ENCODE measurements at regions not wholly inside any gene's neighbourhood (a gene's known extent, or its start where the extent isn't known, plus 50 kb on each side); places are given as distances from the start of the nearest gene placed in this dataset.

GRCh38 chr15:36501063-36501678 lies 78.3 kb upstream of the CDIN1 start:
- FAIRE-seq: peak; percentile 99
- peak; percentile 12 for DNase-seq (ENCODE audit: insufficient read length, low spot score)
- TF ChIP-seq POLR2A (IDR thresholded peaks at IDR 0.05; ENCODE audit: low read depth, low read length): no peak

GRCh38 chr15:36502509-36502908 lies 76.9 kb upstream of the CDIN1 start:
- FAIRE-seq: no peak
- DNase-seq (ENCODE audit: insufficient read length, low spot score): no peak
- no peak for TF ChIP-seq POLR2A (IDR thresholded peaks at IDR 0.05; ENCODE audit: low read depth, low read length)

GRCh38 chr15:36506733-36507356 lies 72.6 kb upstream of the CDIN1 start:
- peak; percentile 83 for FAIRE-seq
- no peak for DNase-seq (ENCODE audit: insufficient read length, low spot score)
- no peak for TF ChIP-seq POLR2A (IDR thresholded peaks at IDR 0.05; ENCODE audit: low read depth, low read length)

- FAIRE-seq (no peak), DNase-seq (ENCODE audit: insufficient read length, low spot score) (no peak)
- no peak for TF ChIP-seq POLR2A (IDR thresholded peaks at IDR 0.05; ENCODE audit: low read depth, low read length)
These were observed 72.0 kb upstream of the CDIN1 start for GRCh38 chr15:36507458-36507857.

- DNase-seq (ENCODE audit: insufficient read length, low spot score) (no peak), FAIRE-seq (no peak)
- no peak for TF ChIP-seq POLR2A (IDR thresholded peaks at IDR 0.05; ENCODE audit: low read depth, low read length)
These were observed 67.8 kb upstream of the CDIN1 start for GRCh38 chr15:36511594-36511993.

- FAIRE-seq: peak; percentile 50
- TF ChIP-seq POLR2A (IDR thresholded peaks at IDR 0.05; ENCODE audit: low read depth, low read length): no peak
These were observed 61.7 kb upstream of the CDIN1 start for GRCh38 chr15:36517758-36518157.

GRCh38 chr15:36519067-36519466 lies 60.4 kb upstream of the CDIN1 start:
- FAIRE-seq (no peak), DNase-seq (ENCODE audit: insufficient read length, low spot score) (no peak)
- no peak for TF ChIP-seq POLR2A (IDR thresholded peaks at IDR 0.05; ENCODE audit: low read depth, low read length)

More at GRCh38 chr15:36517758-36518157, 61.7 kb upstream of the CDIN1 start:
- DNase-seq (ENCODE audit: insufficient read length, low spot score): no peak

GRCh38 chr15:36525430-36525829 lies 54.0 kb upstream of the CDIN1 start:
- no peak for FAIRE-seq
- no peak for DNase-seq (ENCODE audit: insufficient read length, low spot score)

GRCh38 chr15:36527235-36528162 lies 51.9 kb upstream of the CDIN1 start:
- DNase-seq (ENCODE audit: insufficient read length, low spot score): no peak
- FAIRE-seq: no peak
- no peak for TF ChIP-seq POLR2A (IDR thresholded peaks at IDR 0.05; ENCODE audit: low read depth, low read length)

More at GRCh38 chr15:36525430-36525829, 54.0 kb upstream of the CDIN1 start:
- no peak for TF ChIP-seq POLR2A (IDR thresholded peaks at IDR 0.05; ENCODE audit: low read depth, low read length)

GRCh38 chr15:36529296-36530011 lies 50.0 kb upstream of the CDIN1 start:
- TF ChIP-seq POLR2A (IDR thresholded peaks at IDR 0.05; ENCODE audit: low read depth, low read length): no peak
- FAIRE-seq: no peak
- no peak for DNase-seq (ENCODE audit: insufficient read length, low spot score)

Measured in H54 (cell line).